Esophagus (tissue), 2 donors: ENCODE measurements at regions not wholly inside any gene's neighbourhood (a gene's known extent, or its start where the extent isn't known, plus 50 kb on each side); places are given as distances from the start of the nearest gene placed in this dataset.

Source experiments
- H3K27ac ChIP-seq, 2 donors: one replicate each; pipeline ENCODE4 v1.5.1; 2013; ENCODE audit warnings: low read depth in 2 of 2, mild to moderate bottlenecking in 2 of 2, inconsistent platforms in 1 of 2, low read length in 1 of 2, moderate library complexity in 1 of 2
- H3K27me3 ChIP-seq, 2 donors: one replicate each; pipeline ENCODE4 v1.6.1; 2013; ENCODE audit warnings: low read length in 2 of 2, control low read depth in 1 of 2, mild to moderate bottlenecking in 1 of 2; ENCODE audit not compliant: insufficient read depth in 2 of 2, control insufficient read depth in 1 of 2
- H3K36me3 ChIP-seq, 2 donors: one replicate each; pipeline ENCODE4 v1.6.1; 2013; ENCODE audit warnings: low read length in 1 of 2; ENCODE audit not compliant: control insufficient read depth in 2 of 2, insufficient read depth in 2 of 2
- H3K4me1 ChIP-seq, 2 donors: one replicate each; pipeline ENCODE4 v1.6.1; 2013; ENCODE audit warnings: low read length in 1 of 2; ENCODE audit not compliant: control insufficient read depth in 2 of 2, insufficient read depth in 2 of 2
- H3K4me3 ChIP-seq, 2 donors: one replicate each; pipeline ENCODE4 v1.5.1; 2013; ENCODE audit warnings: low read length in 2 of 2, mild to moderate bottlenecking in 2 of 2, low read depth in 1 of 2, moderate library complexity in 1 of 2
- H3K9me3 ChIP-seq, 2 donors: one replicate each; pipeline ENCODE4 v1.6.1; 2013; ENCODE audit warnings: mild to moderate bottlenecking in 2 of 2, low read depth in 1 of 2, low read length in 1 of 2, moderate library complexity in 1 of 2; ENCODE audit not compliant: control insufficient read depth in 2 of 2, insufficient read depth in 1 of 2
- WGBS, 2 donors: extraction: QIAGEN DNeasy Blood & Tissue Kit; methylation state at CpG; one replicate each; pipeline ENCODE4 v1.1.7; 2013; 5-methylcytosine and 5-hydroxymethylcytosine counted together
- donor health status: healthy with polysubstance abuse.
- donor health status: Bipolar disorder and iron deficiency.

GRCh38 chr2:52128081-52128480 lies 1096.1 kb upstream of the NRXN1 start:
- Histone ChIP-seq H3K4me3 (no peak overlapping the region), H3K27ac (no peak overlapping the region), H3K4me1 (no peaks in the 10 kb centered on the region), H3K27me3 (no peaks in the 10 kb centered on the region), H3K36me3 (no peaks in the 10 kb centered on the region), H3K9me3 (no peaks in the 10 kb centered on the region)
- 64 to 68% methylated on average over 3 of the region's 3 CpGs for WGBS, 2 donors

- Histone ChIP-seq H3K27ac (no peak overlapping the region), H3K4me1 (no peaks in the 10 kb centered on the region), H3K36me3 (no peaks in the 10 kb centered on the region), H3K4me3 (no peak overlapping the region), H3K9me3 (no peaks in the 10 kb centered on the region), H3K27me3 (no peaks in the 10 kb centered on the region)
- WGBS, 2 donors = 91 to 94% methylated on average over 1 of the region's 1 CpG
These were observed 1095.6 kb upstream of the NRXN1 start for GRCh38 chr2:52127527-52127926.

GRCh38 chr2:52117299-52117698 lies 1085.4 kb upstream of the NRXN1 start:
- no peak overlapping the region for H3K4me3 ChIP-seq
- no peak overlapping the region for H3K27ac ChIP-seq
- H3K9me3 ChIP-seq = no peaks in the 10 kb centered on the region
- no peaks in the 10 kb centered on the region for H3K36me3 ChIP-seq
- H3K27me3 ChIP-seq = no peaks in the 10 kb centered on the region
- 73 to 87% methylated on average over 3 of the region's 3 CpGs for WGBS, 2 donors
- H3K4me1 ChIP-seq = no peaks in the 10 kb centered on the region

GRCh38 chr2:52115750-52116149 lies 1083.8 kb upstream of the NRXN1 start:
- no peak overlapping the region for H3K27ac ChIP-seq
- H3K4me1 ChIP-seq = no peaks in the 10 kb centered on the region
- no peaks in the 10 kb centered on the region for H3K27me3 ChIP-seq
- WGBS, 2 donors = 26 to 30% methylated on average over 1 of the region's 1 CpG
- H3K9me3 ChIP-seq = no peaks in the 10 kb centered on the region
- no peaks in the 10 kb centered on the region for H3K36me3 ChIP-seq
- no peak overlapping the region for H3K4me3 ChIP-seq

- Histone ChIP-seq H3K27me3 (no peaks in the 10 kb centered on the region), H3K9me3 (no peaks in the 10 kb centered on the region), H3K27ac (no peak overlapping the region), H3K4me1 (no peaks in the 10 kb centered on the region), H3K4me3 (no peak overlapping the region), H3K36me3 (no peaks in the 10 kb centered on the region)
These were observed 1081.4 kb upstream of the NRXN1 start for GRCh38 chr2:52113338-52113737.

GRCh38 chr2:52112141-52112540 lies 1080.2 kb upstream of the NRXN1 start:
- Histone ChIP-seq H3K27me3 (no peaks in the 10 kb centered on the region), H3K4me1 (no peaks in the 10 kb centered on the region), H3K9me3 (no peaks in the 10 kb centered on the region), H3K36me3 (no peaks in the 10 kb centered on the region), H3K4me3 (no peak overlapping the region), H3K27ac (no peak overlapping the region)
- 83% methylated on average over 3 of the region's 3 CpGs for WGBS, 2 donors

GRCh38 chr2:52107124-52107523 lies 1075.2 kb upstream of the NRXN1 start:
- no peak overlapping the region for H3K27ac ChIP-seq

GRCh38 chr2:52097071-52097470 lies 1065.1 kb upstream of the NRXN1 start:
- no peaks in the 10 kb centered on the region for H3K36me3 ChIP-seq
- peaks cover 3% of the 10 kb centered on the region in 2 donors for H3K9me3 ChIP-seq
- H3K27ac ChIP-seq = no peak overlapping the region
- 81 to 86% methylated on average over 4 of the region's 4 CpGs for WGBS, 2 donors
- no peaks in the 10 kb centered on the region for H3K4me1 ChIP-seq
- H3K4me3 ChIP-seq = no peak overlapping the region
- H3K27me3 ChIP-seq = no peaks in the 10 kb centered on the region

More at GRCh38 chr2:52107124-52107523, 1075.2 kb upstream of the NRXN1 start:
- 76 to 79% methylated on average over 6 of the region's 6 CpGs for WGBS, 2 donors
- Histone ChIP-seq H3K9me3 (no peaks in the 10 kb centered on the region), H3K4me1 (no peaks in the 10 kb centered on the region), H3K27me3 (no peaks in the 10 kb centered on the region), H3K4me3 (no peak overlapping the region), H3K36me3 (no peaks in the 10 kb centered on the region)

GRCh38 chr2:52084759-52085158 lies 1052.8 kb upstream of the NRXN1 start:
- Histone ChIP-seq H3K36me3 (no peaks in the 10 kb centered on the region), H3K4me1 (no peaks in the 10 kb centered on the region), H3K4me3 (no peak overlapping the region), H3K27me3 (no peaks in the 10 kb centered on the region), H3K9me3 (no peaks in the 10 kb centered on the region), H3K27ac (no peak overlapping the region)
- WGBS, 2 donors = 68 to 78% methylated on average over 1 of the region's 1 CpG

GRCh38 chr2:52083214-52083613 lies 1051.3 kb upstream of the NRXN1 start:
- Histone ChIP-seq H3K27me3 (no peaks in the 10 kb centered on the region), H3K9me3 (no peaks in the 10 kb centered on the region), H3K27ac (no peak overlapping the region), H3K4me3 (no peak overlapping the region), H3K36me3 (no peaks in the 10 kb centered on the region), H3K4me1 (no peaks in the 10 kb centered on the region)
